ENCODE measurements at regions not wholly inside any gene's neighbourhood (a gene's known extent, or its start where the extent isn't known, plus 50 kb on each side); places are given as distances from the start of the nearest gene placed in this dataset.

DNA sequence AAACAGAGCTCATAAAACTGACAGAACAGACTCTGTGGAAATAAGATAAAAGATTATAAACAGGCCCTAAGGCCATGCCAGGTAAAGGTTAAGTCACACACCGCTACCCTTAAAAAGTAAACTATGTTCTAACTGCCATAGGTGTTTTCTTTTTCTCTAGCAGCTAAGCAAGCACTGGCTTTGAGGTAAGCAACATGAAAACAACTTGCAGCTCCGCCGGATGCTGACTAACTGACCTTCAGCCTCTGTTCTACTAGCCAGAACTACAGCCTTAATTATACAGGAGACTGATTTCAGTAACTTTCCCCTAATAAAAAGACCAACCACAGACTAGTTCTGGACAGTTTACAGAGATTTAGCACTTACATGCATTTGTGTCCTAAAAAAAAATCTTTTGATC, 708.3 kb downstream of the CCSER2 start:
- peaks cover 2% of the 10 kb centered on the region; the same call in 1 of the 2 replicates for H3K27me3 Mint-ChIP-seq (ENCODE audit: low read depth)
- H3K9me3 Mint-ChIP-seq, result peaks cover 21 to 32% of the 10 kb centered on the region in 2 experiments
- no peak overlapping the region for H3K27ac ChIP-seq (ENCODE audit: insufficient read length, low read depth, low read length)
- no peak overlapping the region for H4K5ac ChIP-seq (ENCODE audit: insufficient read length, low read depth, low read length)
- no peak overlapping the region for H3K4me2 ChIP-seq (ENCODE audit: insufficient read depth, insufficient read length, low read length)
- H3T11ph ChIP-seq (ENCODE audit: low read length), result no peak overlapping the region
- H3K18ac ChIP-seq (ENCODE audit: insufficient read length, low read depth, low read length), result no peak overlapping the region
- no peak overlapping the region for H2AK5ac ChIP-seq (ENCODE audit: insufficient read length, low read length)
- no peaks in the 10 kb centered on the region for H3K9me3 ChIP-seq (ENCODE audit: control insufficient read depth, low read depth, low read length)
- no peaks in the 10 kb centered on the region for H3K4me1 ChIP-seq (ENCODE audit: insufficient read depth, low read length)
- H4K8ac ChIP-seq (replicated peaks; ENCODE audit: insufficient read length, low read depth, low read length), result no peak overlapping the region
- H3K56ac ChIP-seq (ENCODE audit: insufficient read length, low read depth, low read length), result no peak overlapping the region
- no peak overlapping the region for H3K4me3 Mint-ChIP-seq
- H3K79me1 ChIP-seq (ENCODE audit: insufficient read depth, low read depth, low read length, poor library complexity, severe bottlenecking), result no peaks in the 10 kb centered on the region
- H3K27ac Mint-ChIP-seq, result no peak overlapping the region
- no peak overlapping the region for H2BK5ac ChIP-seq (ENCODE audit: insufficient read length, low read length)
- no peak for DNase-seq
- H3K4ac ChIP-seq (ENCODE audit: low read depth, low read length), result no peak overlapping the region
- no peak overlapping the region for H3K23ac ChIP-seq (ENCODE audit: insufficient read length, low read depth, low read length)
- no peaks in the 10 kb centered on the region for H3K4me1 Mint-ChIP-seq
- WGBS (ENCODE audit: extremely low coverage, insufficient read length, low lambda C conversion rate), result no CpG with 5 or more reads among the region's 3 CpGs
- no peak overlapping the region for H2BK12ac ChIP-seq (ENCODE audit: insufficient read length, low read depth, low read length)
- no peak overlapping the region for H4K91ac ChIP-seq (ENCODE audit: insufficient read length, low read depth, low read length)
- H3K23me2 ChIP-seq (ENCODE audit: insufficient read length, low read depth, low read length, poor library complexity, severe bottlenecking), result no peaks in the 10 kb centered on the region
- H3K79me2 ChIP-seq (ENCODE audit: insufficient read depth, low read length), result no peaks in the 10 kb centered on the region
- no peak overlapping the region for H3K14ac ChIP-seq (ENCODE audit: insufficient read depth, low read length)
- H3K9ac ChIP-seq (ENCODE audit: extremely low read depth, insufficient read length, low read length), result no peak overlapping the region
- no peak overlapping the region for H2AFZ ChIP-seq (ENCODE audit: low read length)
- H3K27me3 ChIP-seq (ENCODE audit: insufficient read depth, low read length), result no peaks in the 10 kb centered on the region
- TF ChIP-seq CTCF (conservative IDR thresholded peaks at IDR 0.05), result no peak
- no peak overlapping the region for H2BK20ac ChIP-seq (ENCODE audit: low read depth, low read length, poor library complexity, severe bottlenecking)
- H2BK15ac ChIP-seq (ENCODE audit: low read depth, low read length), result no peak overlapping the region
- H3K36me3 Mint-ChIP-seq (ENCODE audit: insufficient read depth in 1 of 3, low read depth in 3 of 3), result peaks cover 6 to 17% (median 15%) of the 10 kb centered on the region in 3 experiments; a peak in 6 of 7 replicates
- no peak overlapping the region for H2BK120ac ChIP-seq (ENCODE audit: low read depth, low read length, poor library complexity, severe bottlenecking)
- H4K20me1 ChIP-seq (ENCODE audit: control insufficient read depth, insufficient read depth, insufficient read length), result no peaks in the 10 kb centered on the region

Measured in H9 (cell line).